HG02571 (cell line): ENCODE measurements at regions not wholly inside any gene's neighbourhood (a gene's known extent, or its start where the extent isn't known, plus 50 kb on each side); places are given as distances from the start of the nearest gene placed in this dataset.
"Not testable (repeated sequence)": the region's sequence is repeated elsewhere in the genome, so short reads cannot be mapped to it uniquely, and the experiment has no call there.

Experiments used
- ATAC-seq: cut with Tn5 transposase; IDR thresholded peaks from one replicate; pipeline ENCODE4 v1.9.1; 2021; ENCODE audit warnings: mild to moderate bottlenecking, moderate library complexity; ENCODE audit not compliant: unreplicated experiment

DNA sequence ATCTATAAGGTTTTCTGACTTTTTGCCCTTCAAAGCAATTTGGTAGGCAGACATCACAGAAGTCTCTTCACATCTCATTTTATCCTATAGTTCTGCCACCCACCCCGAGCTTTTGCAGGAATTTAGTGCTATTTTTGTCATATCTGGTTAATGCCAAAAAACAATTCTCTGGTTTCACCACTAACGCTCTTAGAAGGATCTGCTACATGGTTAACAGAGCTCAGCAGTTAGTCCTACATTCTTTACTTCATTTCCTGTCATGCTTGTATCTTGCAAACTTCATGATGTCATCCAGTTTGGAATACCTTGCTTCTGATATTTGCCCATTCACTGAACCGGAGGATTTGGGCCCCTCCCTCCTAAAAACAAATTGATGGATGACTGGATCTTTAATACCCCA, 116.8 kb upstream of the SERPINE2 start:
- no peak for ATAC-seq

DNA sequence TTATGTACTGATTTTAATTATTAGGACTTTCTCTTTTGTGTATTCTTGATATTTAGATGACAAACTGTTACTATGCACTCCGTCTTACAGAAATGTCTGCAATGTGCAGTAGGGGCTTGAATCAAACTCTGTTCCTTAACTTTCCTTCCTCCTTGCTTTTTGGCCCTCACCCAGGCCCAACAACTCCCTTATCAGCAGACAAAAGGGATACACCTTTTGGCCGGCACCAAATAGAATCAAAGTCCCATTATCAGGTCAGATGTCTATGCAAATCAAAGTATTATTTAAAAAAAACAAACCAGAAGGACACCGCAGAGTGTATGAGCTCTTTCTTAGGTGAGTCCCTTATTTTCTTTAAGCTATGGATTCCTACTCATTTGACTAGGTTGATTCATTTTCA, 116.3 kb upstream of the SERPINE2 start:
- ATAC-seq, result no peak

- ATAC-seq, result no peak
Observed at GRCh38 chr2:224151680-224152310, 112.7 kb upstream of the SERPINE2 start.

DNA sequence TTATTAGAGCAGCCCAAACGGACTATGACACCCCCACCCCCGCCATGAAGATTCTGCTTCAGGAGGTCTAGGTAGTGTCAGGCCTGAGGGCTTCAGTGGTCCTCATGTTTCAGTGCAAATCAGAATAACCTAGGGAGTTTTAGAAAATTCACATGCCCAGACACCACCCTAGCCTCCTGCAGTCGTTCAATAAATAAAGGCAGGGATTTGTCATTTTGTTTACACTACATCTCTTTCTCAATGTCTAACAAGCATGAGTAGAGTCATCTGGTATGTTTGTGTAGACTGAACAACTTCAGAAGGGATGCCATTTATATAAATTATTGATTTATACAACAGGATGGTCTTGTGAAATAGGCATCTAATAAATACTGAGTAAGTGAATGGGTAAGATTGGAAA, 112.1 kb upstream of the SERPINE2 start:
- ATAC-seq, result no peak

DNA sequence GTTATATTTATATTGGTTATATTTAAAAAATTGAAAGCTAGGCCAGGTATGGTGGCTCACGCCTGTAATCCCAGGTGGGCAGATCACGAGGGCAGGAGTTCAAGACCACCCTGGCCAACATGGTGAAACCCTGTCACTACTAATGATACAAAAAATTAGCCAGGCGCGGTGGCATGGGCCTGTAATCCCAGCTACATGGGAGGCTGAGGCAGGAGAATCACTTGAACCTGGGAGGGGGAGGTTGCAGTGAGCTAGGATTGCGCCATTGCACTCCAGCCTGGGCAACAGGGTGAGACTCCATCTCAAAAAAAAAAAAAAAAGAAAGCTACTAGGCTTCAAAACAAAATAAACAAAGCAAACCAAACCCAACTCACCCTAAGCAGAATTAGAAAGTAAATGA, 109.0 kb upstream of the SERPINE2 start:
- not testable (repeated sequence) for ATAC-seq

DNA sequence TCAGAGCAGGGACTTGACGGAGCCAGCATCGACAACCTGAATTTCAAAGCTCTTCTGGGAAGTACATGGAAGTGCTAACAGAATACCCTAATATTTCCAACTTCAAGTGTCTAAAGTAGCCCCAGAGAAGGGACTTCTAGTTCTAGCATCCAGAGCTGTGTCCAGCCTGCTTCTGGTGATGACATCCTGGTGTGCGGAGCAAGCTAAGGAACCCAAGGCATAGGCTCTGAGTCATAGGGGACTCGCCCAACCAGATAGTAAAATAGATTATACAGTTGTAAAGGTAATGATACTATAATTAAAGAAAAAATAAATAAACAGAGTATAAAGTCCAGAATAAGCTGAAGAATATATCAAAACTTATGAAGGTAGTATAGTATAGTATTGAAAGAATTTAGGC, 108.1 kb upstream of the SERPINE2 start:
- ATAC-seq, result no peak

GRCh38 chr2:224146356-224147160, 107.5 kb upstream of the SERPINE2 start:
- ATAC-seq, result no peak

GRCh38 chr2:224145751-224146355, 106.8 kb upstream of the SERPINE2 start:
- no peak for ATAC-seq

GRCh38 chr2:224143526-224143925, 104.4 kb upstream of the SERPINE2 start:
- ATAC-seq, result no peak

- no peak for ATAC-seq
Observed at GRCh38 chr2:224142397-224143312, 103.6 kb upstream of the SERPINE2 start.

DNA sequence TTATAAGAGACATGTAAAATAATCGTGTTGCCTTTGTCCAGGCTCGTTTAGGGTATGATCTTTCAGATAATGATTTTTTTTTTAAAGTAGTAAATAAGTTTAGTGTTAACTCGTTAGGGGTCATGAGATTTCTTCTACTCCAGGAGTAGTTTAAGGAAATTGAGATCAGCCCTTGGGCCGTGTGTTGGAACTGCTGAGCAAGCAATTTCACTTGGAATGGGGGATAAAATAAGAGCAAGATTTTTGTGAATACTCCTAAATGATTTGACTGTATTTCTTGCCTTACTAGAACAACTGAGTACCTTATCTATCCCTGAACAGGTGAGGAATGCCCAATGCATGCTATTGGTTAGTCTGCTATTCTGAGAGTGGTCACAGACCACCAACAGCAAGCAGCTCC, 102.2 kb upstream of the SERPINE2 start:
- no peak for ATAC-seq

GRCh38 chr2:224137208-224137607, 98.1 kb upstream of the SERPINE2 start:
- ATAC-seq, result no peak

DNA sequence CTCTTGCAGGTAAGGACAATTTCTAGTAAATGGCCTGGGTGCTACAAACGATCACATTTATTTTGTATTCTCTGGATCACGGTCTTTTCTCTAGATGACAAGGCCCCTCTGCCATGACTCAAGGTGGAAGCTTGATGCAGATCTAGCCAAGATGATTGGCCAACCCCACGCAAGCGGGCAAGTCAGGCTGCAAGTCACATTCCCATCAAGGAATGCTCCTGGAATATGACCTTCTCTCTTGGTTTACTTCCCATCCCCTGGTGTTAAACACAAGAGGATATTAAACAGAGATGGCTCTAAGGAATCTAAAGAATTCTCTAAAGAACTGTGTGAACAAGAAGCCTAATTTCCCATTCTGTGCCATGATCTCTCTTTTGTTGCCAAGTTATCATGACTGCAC, 97.3 kb upstream of the SERPINE2 start:
- no peak for ATAC-seq

DNA sequence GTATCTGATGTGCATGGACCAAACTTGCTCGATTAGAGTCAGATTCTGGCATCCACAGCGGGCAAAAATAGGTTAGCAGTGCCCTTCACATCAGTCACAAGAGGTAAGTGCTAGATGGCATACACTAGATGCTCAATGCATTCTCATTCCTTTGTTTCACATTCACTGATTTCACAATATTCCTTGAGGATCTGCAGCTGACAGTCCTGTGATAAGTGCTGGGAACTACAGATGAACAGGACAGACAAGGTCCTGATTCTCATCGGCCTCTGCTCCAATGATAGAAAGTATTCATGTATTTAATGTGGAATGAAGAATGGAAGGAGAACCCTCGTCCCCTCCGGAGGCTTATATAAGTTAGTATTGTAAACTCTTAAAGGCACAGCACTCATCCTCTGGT, 96.8 kb upstream of the SERPINE2 start:
- no peak for ATAC-seq

- ATAC-seq, result no peak
Observed at GRCh38 chr2:224134003-224134734, 95.1 kb upstream of the SERPINE2 start.

- no peak for ATAC-seq
Observed at GRCh38 chr2:224133387-224133786, 94.3 kb upstream of the SERPINE2 start.

- ATAC-seq, result no peak
Observed at GRCh38 chr2:224127871-224128501, 88.9 kb upstream of the SERPINE2 start.

GRCh38 chr2:224126440-224126839, 87.4 kb upstream of the SERPINE2 start:
- no peak for ATAC-seq

GRCh38 chr2:224126003-224126402, 86.9 kb upstream of the SERPINE2 start:
- no peak for ATAC-seq

DNA sequence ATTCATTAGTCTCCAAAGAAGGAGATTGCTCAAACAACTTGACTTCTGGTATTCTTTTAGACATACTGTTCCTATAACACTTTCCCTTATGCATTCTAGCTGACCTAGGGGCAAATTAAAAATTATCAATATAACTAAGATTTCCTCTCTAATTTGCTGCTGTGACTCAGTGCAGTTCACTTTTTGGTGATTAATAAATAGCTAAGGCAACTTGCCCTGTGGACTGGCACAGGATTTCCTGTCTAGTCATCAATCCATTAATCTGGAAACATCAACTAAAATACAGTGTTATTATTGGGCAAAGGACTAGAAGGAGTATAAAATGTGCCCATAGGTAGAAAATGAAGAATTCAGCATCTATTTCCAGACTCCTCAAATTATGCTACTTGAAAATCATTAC, 83.5 kb upstream of the SERPINE2 start:
- no peak for ATAC-seq
